GM12878 (cell line): ENCODE measurements at regions not wholly inside any gene's neighbourhood (a gene's known extent, or its start where the extent isn't known, plus 50 kb on each side); places are given as distances from the start of the nearest gene placed in this dataset.

Experiments used
- ATAC-seq: fragments of 200-7000 bp; cut with Tn5 transposase; 3 replicates; pipeline ENCODE4 v1.9.1; 2020; ENCODE audit warnings: mild to moderate bottlenecking, moderate library complexity
- BruUV-seq: library from RNA; stranded (reverse); fragments of 400-500 nt; replicated peaks from 2 replicates; lab custom pipeline; 2021; lab: Mats Ljungman, UMichigan
- CTCF ChIA-PET: fragments of 300-600 bp; sonication (Branson Sonifier 250); formaldehyde crosslinking; extraction: SDS; loops from one replicate; lab custom pipeline; 2021; ENCODE audit warnings: inconsistent platforms; lab: Yijun Ruan, JAX
- POLR2A ChIA-PET: fragments of 350-600 bp; formaldehyde crosslinking; extraction: SDS; loops from one replicate; lab custom pipeline; 2021; ENCODE audit warnings: inconsistent platforms; lab: Charles Lee
- RAD21 ChIA-PET: fragments of 300-600 bp; sonication (Branson Sonifier 250); formaldehyde crosslinking; loops from one replicate; lab custom pipeline; 2023; ENCODE audit warnings: antibody characterized with exemption; ENCODE audit not compliant: unreplicated experiment; lab: Charles Lee
- SMC1A ChIA-PET: fragments of 300-600 bp; sonication (Branson Sonifier 250); formaldehyde crosslinking; loops from one replicate; lab custom pipeline; 2023; ENCODE audit not compliant: unreplicated experiment, uncharacterized antibody; lab: Charles Lee
- DNase-seq: peaks from one replicate; pipeline ENCODE4 v3.0.0-alpha.2; 2011; ENCODE audit warnings: low read depth, low spot score
- FAIRE-seq: peaks from 3 replicates; lab custom pipeline; 2011; peaks lifted over from hg19 to GRCh38; lab: Jason Lieb, UNC
- H2AFZ ChIP-seq: 2 replicates; pipeline ENCODE4 v1.6.0; 2011; ENCODE audit warnings: low read depth, low read length, control low read depth; ENCODE audit not compliant: control insufficient read depth
- H3K27ac ChIP-seq: 2 replicates; pipeline ENCODE4 v1.5.1; 2011; ENCODE audit warnings: control low read depth; ENCODE audit not compliant: control insufficient read depth, insufficient read depth
- H3K27me3 ChIP-seq, 2 experiments: replicated peaks in 1 of 2; 2 replicates each; pipeline versions ENCODE4 v1.6.0 to v1.6.1; 2011; ENCODE audit warnings: low read length in 1 of 2; ENCODE audit not compliant: control insufficient read depth in 2 of 2, insufficient read depth in 2 of 2
- H3K36me3 ChIP-seq, 2 experiments: 2 replicates each; pipeline ENCODE4 v1.5.1; 2011; ENCODE audit warnings: low read length in 1 of 2; ENCODE audit not compliant: control insufficient read depth in 2 of 2, insufficient read depth in 2 of 2
- H3K4me1 ChIP-seq: 2 replicates; pipeline ENCODE4 v1.6.1; 2011; ENCODE audit warnings: mild to moderate bottlenecking, low read length, moderate library complexity, mixed read lengths; ENCODE audit not compliant: control insufficient read depth, insufficient read depth
- H3K4me2 ChIP-seq: 2 replicates; pipeline ENCODE4 v1.6.0; 2011; ENCODE audit warnings: control low read depth; ENCODE audit not compliant: control insufficient read depth, insufficient read depth
- H3K4me3 ChIP-seq: fragments of 200-600 bp; sonication (generic); 2 replicates; pipeline ENCODE4 v1.5.1; 2016
- H3K79me2 ChIP-seq: 2 replicates; pipeline ENCODE4 v1.6.0; 2011; ENCODE audit warnings: low read length; ENCODE audit not compliant: control insufficient read depth, insufficient read depth
- H3K9ac ChIP-seq: 2 replicates; pipeline ENCODE4 v1.8.0; 2011; ENCODE audit warnings: low read length, control low read depth, mixed read lengths; ENCODE audit not compliant: control insufficient read depth, insufficient read depth
- H3K9me3 ChIP-seq: replicated peaks from 3 replicates; pipeline ENCODE4 v1.5.1; 2011; ENCODE audit warnings: mild to moderate bottlenecking, low read length; ENCODE audit not compliant: control insufficient read depth, insufficient read depth
- H4K20me1 ChIP-seq: 2 replicates; pipeline ENCODE4 v1.6.0; 2011; ENCODE audit not compliant: control insufficient read depth, insufficient read depth
- BHLHE40 ChIP-seq, 2 experiments: fragments of 450-650 bp in 1 of 2; IDR thresholded peaks; 2 replicates each; pipeline ENCODE4 v1.6.1; 2011 to 2017; ENCODE audit warnings: low read depth in 2 of 2, borderline replicate concordance in 1 of 2, improper control_type of control experiment in 1 of 2, low read length in 1 of 2, mild to moderate bottlenecking in 1 of 2
- CTCF ChIP-seq, 3 experiments: IDR thresholded peaks in 2 of 3; conservative IDR thresholded peaks in 1 of 3; 2 replicates each; pipeline ENCODE4 v1.5.1; 2011; ENCODE audit warnings: low read depth in 3 of 3, low read length in 3 of 3, mild to moderate bottlenecking in 3 of 3, control low read depth in 2 of 3, moderate library complexity in 2 of 3, inconsistent platforms in 1 of 3, mixed read lengths in 1 of 3; ENCODE audit not compliant: control insufficient read depth in 2 of 3, insufficient read depth in 1 of 3; ENCODE audit errors: extremely low read depth in 1 of 3
- MYB ChIP-seq: fragments of 150-350 bp; IDR thresholded peaks from 2 replicates; pipeline ENCODE4 v1.6.1; 2014; ENCODE audit warnings: mild to moderate bottlenecking, low read depth, low read length, borderline replicate concordance
- PAX5 ChIP-seq: IDR thresholded peaks from 2 replicates; pipeline ENCODE4 v1.6.1; 2011; ENCODE audit warnings: low read depth, low read length, borderline replicate concordance
- ZNF592 ChIP-seq: fragments of 450-650 bp; IDR thresholded peaks from 2 replicates; pipeline ENCODE4 v1.6.1; 2017; ENCODE audit warnings: mild to moderate bottlenecking, moderate library complexity
- WGBS: methylation state at CpG from one replicate; pipeline ENCODE4 v1.1.6; 2016; ENCODE audit warnings: low lambda C conversion rate; ENCODE audit not compliant: insufficient replicate concordance, insufficient coverage; ENCODE audit errors: missing lambda C conversion rate; 5-methylcytosine and 5-hydroxymethylcytosine counted together
- in situ Hi-C: fragments of 300-500 bp; cut with MboI; formaldehyde crosslinking; loops from 9 replicates; pipeline ENCODE4 v1.14.3; 2018; ENCODE audit warnings: mixed read lengths
- intact Hi-C: fragments of 100-400 bp; cut with micrococcal nuclease; formaldehyde crosslinking; loops from one replicate; pipeline ENCODE4 v1.14.2; 2022; ENCODE audit not compliant: unreplicated experiment
- TF ChIP-seq, protein P1 (sequence below): fragments of 450-650 bp; IDR thresholded peaks from 2 replicates; pipeline ENCODE4 v1.6.1; 2018; ENCODE audit warnings: mild to moderate bottlenecking, low read depth, moderate library complexity; ENCODE audit not compliant: partially characterized antibody
- TF ChIP-seq, protein P2 (sequence below): IDR thresholded peaks from 2 replicates; pipeline ENCODE4 v1.6.1; 2011; ENCODE audit warnings: borderline replicate concordance, low read depth, mild to moderate bottlenecking, moderate library complexity, low read length; ENCODE audit not compliant: insufficient read depth, poor library complexity, severe bottlenecking

GRCh38 chr10:130455791-130456190 lies 319.6 kb downstream of the GLRX3 start (continued):
- TF ChIP-seq, protein P1, sequence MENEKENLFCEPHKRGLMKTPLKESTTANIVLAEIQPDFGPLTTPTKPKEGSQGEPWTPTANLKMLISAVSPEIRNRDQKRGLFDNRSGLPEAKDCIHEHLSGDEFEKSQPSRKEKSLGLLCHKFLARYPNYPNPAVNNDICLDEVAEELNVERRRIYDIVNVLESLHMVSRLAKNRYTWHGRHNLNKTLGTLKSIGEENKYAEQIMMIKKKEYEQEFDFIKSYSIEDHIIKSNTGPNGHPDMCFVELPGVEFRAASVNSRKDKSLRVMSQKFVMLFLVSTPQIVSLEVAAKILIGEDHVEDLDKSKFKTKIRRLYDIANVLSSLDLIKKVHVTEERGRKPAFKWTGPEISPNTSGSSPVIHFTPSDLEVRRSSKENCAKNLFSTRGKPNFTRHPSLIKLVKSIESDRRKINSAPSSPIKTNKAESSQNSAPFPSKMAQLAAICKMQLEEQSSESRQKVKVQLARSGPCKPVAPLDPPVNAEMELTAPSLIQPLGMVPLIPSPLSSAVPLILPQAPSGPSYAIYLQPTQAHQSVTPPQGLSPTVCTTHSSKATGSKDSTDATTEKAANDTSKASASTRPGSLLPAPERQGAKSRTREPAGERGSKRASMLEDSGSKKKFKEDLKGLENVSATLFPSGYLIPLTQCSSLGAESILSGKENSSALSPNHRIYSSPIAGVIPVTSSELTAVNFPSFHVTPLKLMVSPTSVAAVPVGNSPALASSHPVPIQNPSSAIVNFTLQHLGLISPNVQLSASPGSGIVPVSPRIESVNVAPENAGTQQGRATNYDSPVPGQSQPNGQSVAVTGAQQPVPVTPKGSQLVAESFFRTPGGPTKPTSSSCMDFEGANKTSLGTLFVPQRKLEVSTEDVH, result no peak
- TF ChIP-seq, protein P2, sequence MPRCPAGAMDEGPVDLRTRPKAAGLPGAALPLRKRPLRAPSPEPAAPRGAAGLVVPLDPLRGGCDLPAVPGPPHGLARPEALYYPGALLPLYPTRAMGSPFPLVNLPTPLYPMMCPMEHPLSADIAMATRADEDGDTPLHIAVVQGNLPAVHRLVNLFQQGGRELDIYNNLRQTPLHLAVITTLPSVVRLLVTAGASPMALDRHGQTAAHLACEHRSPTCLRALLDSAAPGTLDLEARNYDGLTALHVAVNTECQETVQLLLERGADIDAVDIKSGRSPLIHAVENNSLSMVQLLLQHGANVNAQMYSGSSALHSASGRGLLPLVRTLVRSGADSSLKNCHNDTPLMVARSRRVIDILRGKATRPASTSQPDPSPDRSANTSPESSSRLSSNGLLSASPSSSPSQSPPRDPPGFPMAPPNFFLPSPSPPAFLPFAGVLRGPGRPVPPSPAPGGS, result no peak
- TF ChIP-seq, all 136 proteins: peak for 0

GRCh38 chr10:130456616-130457015 lies 320.4 kb downstream of the GLRX3 start:
- Histone ChIP-seq H3K4me2 (no peak overlapping the region), H2AFZ (no peak overlapping the region), H3K27ac (no peak overlapping the region), H3K79me2 (no peaks in the 10 kb centered on the region), H3K4me3 (no peak overlapping the region), H3K4me1 (no peaks in the 10 kb centered on the region), H3K9ac (no peak overlapping the region), H3K36me3 (no peaks in the 10 kb centered on the region), H4K20me1 (no peaks in the 10 kb centered on the region), H3K9me3 (no peaks in the 10 kb centered on the region), H3K27me3 (no peaks in the 10 kb centered on the region)
- BruUV-seq, result no TSS peak
- ChIA-PET POLR2A (no interaction called here), SMC1A (no interaction called here), RAD21 (no interaction called here), CTCF (interaction anchor here (0.6 kb wide), 1 partner anchor 42 kb away, joined by 3 read pairs; no protein-coding TSS in a partner anchor)
- in situ Hi-C loops (no loop called here), intact Hi-C loops (no loop called here)
- FAIRE-seq, result no peak
- ATAC-seq, result no peak
- no peak for TF ChIP-seq BHLHE40 (IDR thresholded peaks at IDR 0.05; ENCODE audit: borderline replicate concordance in 1 of 2, low read depth in 2 of 2, low read length in 1 of 2)
- TF ChIP-seq ZNF592, result no peak
- TF ChIP-seq PAX5, result no peak
- no peak for TF ChIP-seq MYB
- no peak for TF ChIP-seq CTCF (IDR thresholded peaks at IDR 0.05 in 2 of 3, conservative IDR thresholded peaks at IDR 0.05 in 1 of 3; ENCODE audit: control insufficient read depth in 2 of 3, extremely low read depth in 1 of 3, insufficient read depth in 1 of 3, low read depth in 3 of 3, low read length in 3 of 3)
- DNase-seq, result no peak
- 2% methylated on average over 6 of the region's 6 CpGs for WGBS
